H1 (cell line): ENCODE measurements at regions not wholly inside any gene's neighbourhood (a gene's known extent, or its start where the extent isn't known, plus 50 kb on each side); places are given as distances from the start of the nearest gene placed in this dataset.

Experiments used
- CTCF ChIA-PET: fragments of 300-600 bp; sonication (Branson Sonifier 250); formaldehyde crosslinking; loops from one replicate; lab custom pipeline; 2021; ENCODE audit not compliant: partially characterized antibody; lab: Charles Lee
- POLR2A ChIA-PET: fragments of 300-600 bp; sonication (Branson Sonifier 250); formaldehyde crosslinking; loops from one replicate; lab custom pipeline; 2021; ENCODE audit warnings: inconsistent platforms; ENCODE audit not compliant: partially characterized antibody; lab: Charles Lee
- DNase-seq, 2 experiments: peaks; one replicate each; pipeline versions ENCODE4 v3.0.0 to v3.0.0-alpha.2; 2010 to 2022; ENCODE audit warnings: low spot score in 2 of 2, low read depth in 1 of 2, mixed read lengths in 1 of 2
- FAIRE-seq: peaks from 2 replicates; lab custom pipeline; 2011; peaks lifted over from hg19 to GRCh38; lab: Jason Lieb, UNC
- H2AFZ ChIP-seq: 2 replicates; pipeline ENCODE4 v1.8.1; 2012; ENCODE audit warnings: low read length, inconsistent platforms
- H2AK5ac ChIP-seq: 2 replicates; pipeline ENCODE4 v1.6.1; 2013; ENCODE audit warnings: low read depth, low read length
- H2BK120ac ChIP-seq: replicated peaks from 2 replicates; pipeline ENCODE3; 2013; ENCODE audit warnings: low read depth, low read length, inconsistent platforms
- H2BK12ac ChIP-seq: 2 replicates; pipeline ENCODE4 v1.6.1; 2013; ENCODE audit warnings: low read depth, low read length
- H2BK15ac ChIP-seq: 2 replicates; pipeline ENCODE4 v1.6.1; 2013; ENCODE audit warnings: low read length
- H2BK20ac ChIP-seq: 2 replicates; pipeline ENCODE4 v1.6.1; 2013; ENCODE audit warnings: low read length
- H2BK5ac ChIP-seq: 2 replicates; pipeline ENCODE4 v1.6.1; 2013; ENCODE audit warnings: low read depth, low read length
- H3K14ac ChIP-seq: 2 replicates; pipeline ENCODE4 v1.6.1; 2013; ENCODE audit warnings: inconsistent platforms; ENCODE audit not compliant: insufficient read length
- H3K18ac ChIP-seq: 2 replicates; pipeline ENCODE4 v1.6.1; 2013; ENCODE audit warnings: low read length; ENCODE audit errors: extremely low read depth
- H3K23ac ChIP-seq: 2 replicates; pipeline ENCODE4 v1.6.1; 2013; ENCODE audit warnings: inconsistent platforms; ENCODE audit not compliant: insufficient read length
- H3K23me2 ChIP-seq: 2 replicates; pipeline ENCODE4 v1.6.1; 2013; ENCODE audit warnings: low read depth, low read length
- H3K27ac ChIP-seq: 2 replicates; pipeline ENCODE4 v1.6.1; 2011; ENCODE audit warnings: low read depth, low read length, inconsistent platforms
- H3K27me3 ChIP-seq, 4 experiments: replicated peaks in 1 of 4; 1 replicate in 1 of 4; 2 replicates in 3 of 4; pipeline versions ENCODE4 v1.6.1 to v1.8.1; 2011 to 2013; ENCODE audit warnings: low read length in 3 of 4, mild to moderate bottlenecking in 3 of 4, inconsistent platforms in 2 of 4, mixed read lengths in 2 of 4, moderate library complexity in 1 of 4; ENCODE audit not compliant: control insufficient read depth in 3 of 4, insufficient read depth in 3 of 4; ENCODE audit errors: extremely low read depth in 1 of 4
- H3K36me3 ChIP-seq, 4 experiments: 2 replicates each; pipeline versions ENCODE4 v1.6.1 to v1.8.1; 2011 to 2013; ENCODE audit warnings: mild to moderate bottlenecking in 4 of 4, low read length in 3 of 4, moderate library complexity in 2 of 4, control low read depth in 1 of 4, inconsistent platforms in 1 of 4; ENCODE audit not compliant: insufficient read depth in 4 of 4, control insufficient read depth in 2 of 4
- H3K4ac ChIP-seq: replicated peaks from 2 replicates; pipeline ENCODE3; 2013; ENCODE audit warnings: low read length, low read depth, mixed read lengths, inconsistent platforms; ENCODE audit not compliant: insufficient read length
- H3K4me1 ChIP-seq, 4 experiments: replicated peaks in 1 of 4; 1 replicate in 1 of 4; 2 replicates in 3 of 4; pipeline versions ENCODE4 v1.6.1 to v1.8.1; 2011 to 2013; ENCODE audit warnings: low read length in 3 of 4, inconsistent platforms in 2 of 4, mixed read lengths in 1 of 4; ENCODE audit not compliant: insufficient read depth in 4 of 4, control insufficient read depth in 3 of 4
- H3K4me2 ChIP-seq, 2 experiments: 2 replicates each; pipeline versions ENCODE4 v1.6.1 to v1.8.1; 2011 to 2013; ENCODE audit warnings: low read depth in 2 of 2, low read length in 2 of 2, control low read depth in 1 of 2, inconsistent platforms in 1 of 2, mild to moderate bottlenecking in 1 of 2; ENCODE audit not compliant: insufficient read depth in 1 of 2
- H3K4me3 ChIP-seq, 4 experiments: fragments of 200-600, 300-600 bp in 1 of 4; sonication (generic), shearing (Covaris generic), sonication (Bioruptor Twin) in 1 of 4; 2 replicates each; pipeline versions ENCODE4 v1.5.1 to v1.8.1; 2011 to 2016; ENCODE audit warnings: low read length in 4 of 4, low read depth in 3 of 4, control low read depth in 2 of 4, inconsistent platforms in 2 of 4, mild to moderate bottlenecking in 2 of 4, mixed read lengths in 1 of 4, moderate library complexity in 1 of 4; ENCODE audit not compliant: insufficient read depth in 2 of 4; ENCODE audit errors: extremely low read depth in 1 of 4
- H3K56ac ChIP-seq: replicated peaks from 2 replicates; pipeline ENCODE3; 2013; ENCODE audit warnings: low read depth, mild to moderate bottlenecking, mixed read lengths, low read length, inconsistent platforms; ENCODE audit not compliant: insufficient read length
- H3K79me1 ChIP-seq: 2 replicates; pipeline ENCODE4 v1.6.1; 2013; ENCODE audit warnings: low read depth, low read length, control low read depth
- H3K79me2 ChIP-seq, 2 experiments: 2 replicates each; pipeline versions ENCODE4 v1.6.1 to v1.8.1; 2012 to 2013; ENCODE audit warnings: low read length in 2 of 2, mild to moderate bottlenecking in 2 of 2, inconsistent platforms in 1 of 2; ENCODE audit not compliant: insufficient read depth in 2 of 2, control insufficient read depth in 1 of 2
- H3K9ac ChIP-seq, 4 experiments: replicated peaks in 1 of 4; 1 replicate in 1 of 4; 2 replicates in 3 of 4; pipeline versions ENCODE4 v1.6.1 to v1.8.1; 2011 to 2013; ENCODE audit warnings: low read depth in 3 of 4, low read length in 3 of 4, control low read depth in 2 of 4, mild to moderate bottlenecking in 2 of 4, moderate library complexity in 2 of 4, inconsistent platforms in 1 of 4; ENCODE audit errors: extremely low read depth in 1 of 4
- H3K9me3 ChIP-seq, 2 experiments: 2 replicates each; pipeline versions ENCODE4 v1.6.1 to v1.8.1; 2012 to 2013; ENCODE audit warnings: mild to moderate bottlenecking in 2 of 2, moderate library complexity in 2 of 2, control low read depth in 1 of 2, inconsistent platforms in 1 of 2, low read depth in 1 of 2, low read length in 1 of 2, mixed read lengths in 1 of 2; ENCODE audit not compliant: insufficient read depth in 2 of 2
- H4K20me1 ChIP-seq, 2 experiments: replicated peaks in 1 of 2; 2 replicates each; pipeline versions ENCODE3 to v1.8.1; 2011 to 2013; ENCODE audit warnings: inconsistent platforms in 2 of 2, low read length in 2 of 2, mild to moderate bottlenecking in 1 of 2; ENCODE audit not compliant: insufficient read depth in 2 of 2, control insufficient read depth in 1 of 2
- H4K5ac ChIP-seq: 2 replicates; pipeline ENCODE4 v1.6.1; 2013; ENCODE audit warnings: low read length, low read depth, mixed read lengths, inconsistent platforms; ENCODE audit not compliant: insufficient read length
- H4K8ac ChIP-seq: 2 replicates; pipeline ENCODE4 v1.8.0; 2013; ENCODE audit warnings: mild to moderate bottlenecking, moderate library complexity, low read length, inconsistent platforms; ENCODE audit not compliant: insufficient read depth; ENCODE audit errors: extremely low read depth
- H4K91ac ChIP-seq: replicated peaks from 2 replicates; pipeline ENCODE3; 2013; ENCODE audit warnings: low read length, mixed read lengths, inconsistent platforms; ENCODE audit not compliant: insufficient read length
- GTF2F1 ChIP-seq: IDR thresholded peaks from 2 replicates; pipeline ENCODE4 v1.6.1; 2012; ENCODE audit warnings: low read depth, low read length, improper control_type of control experiment, borderline replicate concordance
- SIRT6 ChIP-seq: IDR thresholded peaks from one replicate; pipeline ENCODE4 v1.7.1; 2012; ENCODE audit warnings: low read length, inconsistent platforms
- WGBS, 2 experiments: shearing (Covaris generic) in 1 of 2; methylation state at CpG; one replicate each; pipeline versions ENCODE4 v1.1.6 to v1.1.7; 2013 to 2015; ENCODE audit warnings: low lambda C conversion rate in 2 of 2, mixed read lengths in 2 of 2, inconsistent platforms in 1 of 2, low coverage in 1 of 2, missing lambda C conversion rate in 1 of 2; ENCODE audit not compliant: insufficient replicate concordance in 2 of 2, insufficient coverage in 1 of 2, insufficient read length in 1 of 2; ENCODE audit errors: extremely low coverage in 1 of 2, missing lambda C conversion rate in 1 of 2; 5-methylcytosine and 5-hydroxymethylcytosine counted together

GRCh38 chr4:62250100-62250499, 1050.0 kb downstream of the ADGRL3 start:
- no peak overlapping the region for H4K8ac ChIP-seq
- H4K5ac ChIP-seq = no peak overlapping the region
- H2AFZ ChIP-seq = peak overlapping the region; percentile 1; the same call in 1 of the 2 replicates
- WGBS, 2 experiments = 87% methylated on average over 5 of the region's 5 CpGs; no CpG with 5 or more reads in 1 of the 2 experiments
- no peak overlapping the region for H2BK5ac ChIP-seq
- no peak overlapping the region for H3K18ac ChIP-seq
- H2BK12ac ChIP-seq = no peak overlapping the region
- H3K23me2 ChIP-seq = no peaks in the 10 kb centered on the region
- H3K23ac ChIP-seq = no peak overlapping the region
- no peaks in the 10 kb centered on the region for H3K27me3 ChIP-seq
- no peak overlapping the region for H2BK15ac ChIP-seq
- H3K9ac ChIP-seq = no peak overlapping the region
- no peak overlapping the region for H2BK120ac ChIP-seq
- DNase-seq = no peak
- H3K4me3 ChIP-seq = no peak overlapping the region
- H3K4me2 ChIP-seq = no peak overlapping the region
- no peak overlapping the region for H2BK20ac ChIP-seq
- H4K91ac ChIP-seq = no peak overlapping the region
- no peak overlapping the region for H3K4ac ChIP-seq
- CTCF ChIA-PET = no interaction called here
- H3K9me3 ChIP-seq = no peaks in the 10 kb centered on the region
- no peaks in the 10 kb centered on the region for H3K79me2 ChIP-seq
- H3K14ac ChIP-seq = no peak overlapping the region
- POLR2A ChIA-PET = no interaction called here
- TF ChIP-seq GTF2F1 (no peak), SIRT6 (no peak)
- H3K56ac ChIP-seq = no peak overlapping the region
- H3K79me1 ChIP-seq = no peaks in the 10 kb centered on the region
- no peaks in the 10 kb centered on the region for H3K36me3 ChIP-seq
- no peaks in the 10 kb centered on the region for H4K20me1 ChIP-seq
- FAIRE-seq = no peak
- no peak overlapping the region for H3K27ac ChIP-seq
- 0 out of 7 replicates have a peak, but pooled peaks cover 0 to 3% (median 0%) of the 10 kb centered on the region in 4 experiments for H3K4me1 ChIP-seq
- no peak overlapping the region for H2AK5ac ChIP-seq
